ENCODE measurements at regions not wholly inside any gene's neighbourhood (a gene's known extent, or its start where the extent isn't known, plus 50 kb on each side); places are given as distances from the start of the nearest gene placed in this dataset.
A peak's percentile ranks its signal among the peaks of the same experiment; 100 is the strongest.

DNA sequence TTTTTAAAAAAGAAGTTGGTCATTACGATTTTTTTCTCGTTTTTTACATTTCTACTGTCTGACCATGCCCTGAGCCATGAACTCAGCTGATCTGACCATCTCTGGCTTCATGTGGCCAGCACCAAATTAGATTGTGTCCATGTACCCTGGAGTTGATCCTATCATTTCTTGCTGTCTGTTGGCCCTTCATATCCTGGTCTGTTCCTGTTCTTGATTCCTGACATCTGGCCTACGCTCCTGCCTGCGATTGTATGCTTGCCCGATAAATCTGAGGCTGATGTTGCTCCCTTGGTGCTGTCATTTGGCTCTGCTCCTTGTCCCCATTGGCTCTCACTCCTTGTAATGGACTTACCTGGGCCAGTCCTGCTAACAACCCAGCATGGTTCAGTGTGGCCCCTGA lies 89.8 kb upstream of the IGSF10 start:
- H3K9me3 ChIP-seq = no peaks in the 10 kb centered on the region
- no peaks in the 10 kb centered on the region for H3K36me3 ChIP-seq
- peak overlapping the region in 3 of 4 donors; percentile 11 to 46 (median 39) for H3K27ac ChIP-seq (replicated peaks in 1 of 4)
- no peak for DNase-seq (ENCODE audit: extremely low spot score)
- TF ChIP-seq, protein P1, sequence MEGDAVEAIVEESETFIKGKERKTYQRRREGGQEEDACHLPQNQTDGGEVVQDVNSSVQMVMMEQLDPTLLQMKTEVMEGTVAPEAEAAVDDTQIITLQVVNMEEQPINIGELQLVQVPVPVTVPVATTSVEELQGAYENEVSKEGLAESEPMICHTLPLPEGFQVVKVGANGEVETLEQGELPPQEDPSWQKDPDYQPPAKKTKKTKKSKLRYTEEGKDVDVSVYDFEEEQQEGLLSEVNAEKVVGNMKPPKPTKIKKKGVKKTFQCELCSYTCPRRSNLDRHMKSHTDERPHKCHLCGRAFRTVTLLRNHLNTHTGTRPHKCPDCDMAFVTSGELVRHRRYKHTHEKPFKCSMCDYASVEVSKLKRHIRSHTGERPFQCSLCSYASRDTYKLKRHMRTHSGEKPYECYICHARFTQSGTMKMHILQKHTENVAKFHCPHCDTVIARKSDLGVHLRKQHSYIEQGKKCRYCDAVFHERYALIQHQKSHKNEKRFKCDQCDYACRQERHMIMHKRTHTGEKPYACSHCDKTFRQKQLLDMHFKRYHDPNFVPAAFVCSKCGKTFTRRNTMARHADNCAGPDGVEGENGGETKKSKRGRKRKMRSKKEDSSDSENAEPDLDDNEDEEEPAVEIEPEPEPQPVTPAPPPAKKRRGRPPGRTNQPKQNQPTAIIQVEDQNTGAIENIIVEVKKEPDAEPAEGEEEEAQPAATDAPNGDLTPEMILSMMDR (IDR thresholded peaks at IDR 0.05) = no peak
- TF ChIP-seq POLR2AphosphoS5 (IDR thresholded peaks at IDR 0.05) = no peak
- no peak for TF ChIP-seq EP300 (IDR thresholded peaks at IDR 0.05)
- no peak for TF ChIP-seq POLR2A (IDR thresholded peaks at IDR 0.05; ENCODE audit: low read depth)
- intact Hi-C loops (cut with DNase I) = no loop called here
- H3K4me3 ChIP-seq = no peak overlapping the region
- H3K4me1 ChIP-seq = peaks cover 0 to 31% (median 9%) of the 10 kb centered on the region in 4 donors
- WGBS = 74% methylated on average over 5 of the region's 5 CpGs
- H3K27me3 ChIP-seq = no peaks in the 10 kb centered on the region

GRCh38 chr3:151550025-151550618 lies 89.3 kb upstream of the IGSF10 start:
- no peaks in the 10 kb centered on the region for H3K9me3 ChIP-seq
- DNase-seq (ENCODE audit: extremely low spot score) = no peak
- no peak overlapping the region for H3K4me3 ChIP-seq
- WGBS = 40% methylated on average over 4 of the region's 4 CpGs
- TF ChIP-seq POLR2AphosphoS5 (IDR thresholded peaks at IDR 0.05) (no peak), POLR2A (IDR thresholded peaks at IDR 0.05; ENCODE audit: low read depth) (no peak), EP300 (IDR thresholded peaks at IDR 0.05) (no peak)
- TF ChIP-seq, protein P1 (IDR thresholded peaks at IDR 0.05) = no peak
- intact Hi-C loops (cut with DNase I) = no loop called here
- H3K27me3 ChIP-seq = no peaks in the 10 kb centered on the region
- H3K4me1 ChIP-seq = peaks cover 0 to 31% (median 10%) of the 10 kb centered on the region in 4 donors
- no peaks in the 10 kb centered on the region for H3K36me3 ChIP-seq
- H3K27ac ChIP-seq (replicated peaks in 1 of 4) = peak overlapping the region in 1 of 4 donors; percentile 46

DNA sequence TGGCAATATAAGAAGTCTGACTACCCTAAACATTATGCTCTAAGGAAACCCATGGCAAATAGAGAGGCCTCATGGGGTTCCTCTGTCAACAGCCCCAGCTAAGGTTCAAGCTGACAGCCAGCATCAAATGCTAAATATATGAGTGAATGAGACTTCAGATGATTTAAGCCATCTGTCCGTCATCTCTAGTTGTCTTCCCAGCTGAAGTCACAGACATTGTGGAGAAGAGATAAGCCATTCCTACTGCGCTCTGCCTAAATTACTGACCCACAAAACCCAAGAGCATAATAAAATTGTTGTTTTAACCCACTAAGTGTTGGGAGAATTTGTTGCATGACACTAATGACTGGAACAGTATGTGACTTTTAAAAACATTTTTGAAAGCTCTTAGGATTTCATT lies 87.3 kb upstream of the IGSF10 start:
- WGBS = 84% methylated on average over 2 of the region's 2 CpGs
- DNase-seq (ENCODE audit: extremely low spot score) = no peak
- H3K27me3 ChIP-seq = no peaks in the 10 kb centered on the region
- no peak overlapping the region for H3K4me3 ChIP-seq
- TF ChIP-seq, protein P1 (IDR thresholded peaks at IDR 0.05) = no peak
- TF ChIP-seq POLR2A (IDR thresholded peaks at IDR 0.05; ENCODE audit: low read depth) (no peak), EP300 (IDR thresholded peaks at IDR 0.05) (no peak), POLR2AphosphoS5 (IDR thresholded peaks at IDR 0.05) (no peak)
- intact Hi-C loops (cut with DNase I) = no loop called here
- H3K9me3 ChIP-seq = no peaks in the 10 kb centered on the region
- H3K36me3 ChIP-seq = no peaks in the 10 kb centered on the region
- no peak overlapping the region for H3K27ac ChIP-seq (replicated peaks in 1 of 4)
- H3K4me1 ChIP-seq = peaks cover 0 to 38% (median 21%) of the 10 kb centered on the region in 4 donors

DNA sequence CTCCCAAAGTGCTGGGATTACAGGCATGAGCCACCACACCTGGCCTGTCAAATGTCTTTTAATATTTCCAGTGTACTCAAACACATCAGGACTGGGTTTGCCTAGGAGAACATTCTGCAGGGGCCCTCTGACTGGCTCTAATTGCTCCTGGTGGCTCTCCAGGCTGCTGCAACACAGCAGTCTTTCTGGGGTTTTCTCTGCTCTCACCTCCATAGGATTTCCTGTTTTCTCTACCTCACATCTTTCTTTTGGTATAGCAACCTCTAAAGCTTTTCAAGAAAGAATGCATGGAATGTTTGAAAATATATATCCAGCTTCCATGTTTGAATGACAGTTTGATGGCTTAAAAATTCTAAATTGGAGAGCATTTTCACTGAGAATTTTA lies 83.3 kb upstream of the IGSF10 start:
- Histone ChIP-seq H3K27ac (replicated peaks in 1 of 4) (no peak overlapping the region), H3K27me3 (no peaks in the 10 kb centered on the region), H3K36me3 (no peaks in the 10 kb centered on the region), H3K4me3 (no peak overlapping the region), H3K9me3 (no peaks in the 10 kb centered on the region), H3K4me1 (peaks cover 0 to 23% (median 16%) of the 10 kb centered on the region in 4 donors)
- intact Hi-C loops (cut with DNase I) = no loop called here
- no peak for TF ChIP-seq POLR2AphosphoS5 (IDR thresholded peaks at IDR 0.05)
- no peak for TF ChIP-seq EP300 (IDR thresholded peaks at IDR 0.05)
- no peak for TF ChIP-seq POLR2A (IDR thresholded peaks at IDR 0.05; ENCODE audit: low read depth)
- TF ChIP-seq, protein P1 (IDR thresholded peaks at IDR 0.05) = no peak
- no peak for DNase-seq (ENCODE audit: extremely low spot score)

GRCh38 chr3:151541178-151541577 lies 80.3 kb upstream of the IGSF10 start:
- Histone ChIP-seq H3K27me3 (no peaks in the 10 kb centered on the region), H3K4me1 (peaks cover 0 to 20% (median 17%) of the 10 kb centered on the region in 4 donors), H3K36me3 (no peaks in the 10 kb centered on the region), H3K9me3 (no peaks in the 10 kb centered on the region), H3K27ac (replicated peaks in 1 of 4) (no peak overlapping the region), H3K4me3 (no peak overlapping the region)
- intact Hi-C loops (cut with DNase I) = no loop called here
- DNase-seq (ENCODE audit: extremely low spot score) = no peak
- TF ChIP-seq EP300 (IDR thresholded peaks at IDR 0.05) (no peak), POLR2A (IDR thresholded peaks at IDR 0.05; ENCODE audit: low read depth) (no peak), POLR2AphosphoS5 (IDR thresholded peaks at IDR 0.05) (no peak)
- TF ChIP-seq, protein P1 (IDR thresholded peaks at IDR 0.05) = no peak
